ENCODE measurements at regions not wholly inside any gene's neighbourhood (a gene's known extent, or its start where the extent isn't known, plus 50 kb on each side); places are given as distances from the start of the nearest gene placed in this dataset.
"Not testable (repeated sequence)": the region's sequence is repeated elsewhere in the genome, so short reads cannot be mapped to it uniquely, and the experiment has no call there.

GRCh38 chr5:34096033-34096432 lies 53.0 kb upstream of the C1QTNF3 start:
- DNase-seq (ENCODE audit: low spot score) = not testable (repeated sequence)

- DNase-seq (ENCODE audit: low spot score) = not testable (repeated sequence)
These were observed 56.9 kb upstream of the C1QTNF3 start for GRCh38 chr5:34099891-34100290.

- DNase-seq (ENCODE audit: low spot score) = not testable (repeated sequence)
These were observed 58.6 kb upstream of the C1QTNF3 start for GRCh38 chr5:34101567-34101966.

GRCh38 chr5:34108897-34109296 lies 65.9 kb upstream of the C1QTNF3 start:
- not testable (repeated sequence) for DNase-seq (ENCODE audit: low spot score)

GRCh38 chr5:34124280-34124679 lies 81.3 kb upstream of the C1QTNF3 start:
- DNase-seq (ENCODE audit: low spot score) = not testable (repeated sequence)

- DNase-seq (ENCODE audit: low spot score) = not testable (repeated sequence)
These were observed 82.3 kb upstream of the C1QTNF3 start for GRCh38 chr5:34125354-34125753.

GRCh38 chr5:34126741-34127140 lies 83.7 kb upstream of the C1QTNF3 start:
- not testable (repeated sequence) for DNase-seq (ENCODE audit: low spot score)

- not testable (repeated sequence) for DNase-seq (ENCODE audit: low spot score)
These were observed 84.8 kb upstream of the C1QTNF3 start for GRCh38 chr5:34127818-34128217.

- DNase-seq (ENCODE audit: low spot score) = not testable (repeated sequence)
These were observed 85.9 kb upstream of the C1QTNF3 start for GRCh38 chr5:34128890-34129289.

GRCh38 chr5:34154988-34155387 lies 112.0 kb upstream of the C1QTNF3 start:
- not testable (repeated sequence) for DNase-seq (ENCODE audit: low spot score)

GRCh38 chr5:34156703-34157414 lies 113.8 kb upstream of the C1QTNF3 start:
- DNase-seq (ENCODE audit: low spot score) = not testable (repeated sequence)

GRCh38 chr5:34160904-34161303 lies 117.9 kb upstream of the C1QTNF3 start:
- not testable (repeated sequence) for DNase-seq (ENCODE audit: low spot score)

- not testable (repeated sequence) for DNase-seq (ENCODE audit: low spot score)
These were observed 128.4 kb upstream of the C1QTNF3 start for GRCh38 chr5:34171398-34171797.

- not testable (repeated sequence) for DNase-seq (ENCODE audit: low spot score)
These were observed 136.6 kb upstream of the C1QTNF3 start for GRCh38 chr5:34179453-34180190.

GRCh38 chr5:34180225-34180624 lies 137.2 kb upstream of the C1QTNF3 start:
- DNase-seq (ENCODE audit: low spot score) = not testable (repeated sequence)

GRCh38 chr5:34180940-34181614 lies 138.1 kb upstream of the C1QTNF3 start:
- not testable (repeated sequence) for DNase-seq (ENCODE audit: low spot score)

- not testable (repeated sequence) for DNase-seq (ENCODE audit: low spot score)
These were observed 142.0 kb upstream of the C1QTNF3 start for GRCh38 chr5:34185005-34185404.

- peak; percentile 6 for DNase-seq (ENCODE audit: low spot score)
These were observed 142.6 kb upstream of the C1QTNF3 start for GRCh38 chr5:34185572-34185971.

GRCh38 chr5:34186108-34186507 lies 143.1 kb upstream of the C1QTNF3 start:
- not testable (repeated sequence) for DNase-seq (ENCODE audit: low spot score)

- not testable (repeated sequence) for DNase-seq (ENCODE audit: low spot score)
These were observed 143.9 kb upstream of the C1QTNF3 start for GRCh38 chr5:34186865-34187264.

- DNase-seq (ENCODE audit: low spot score) = not testable (repeated sequence)
These were observed 144.4 kb upstream of the C1QTNF3 start for GRCh38 chr5:34187441-34187840.

GRCh38 chr5:34188001-34188822 lies 145.2 kb upstream of the C1QTNF3 start:
- peak; percentile 25 for DNase-seq (ENCODE audit: low spot score)
